GM18499 (cell line): ENCODE measurements at regions not wholly inside any gene's neighbourhood (a gene's known extent, or its start where the extent isn't known, plus 50 kb on each side); places are given as distances from the start of the nearest gene placed in this dataset.
"Not testable (repeated sequence)": the region's sequence is repeated elsewhere in the genome, so short reads cannot be mapped to it uniquely, and the experiment has no call there.

Source experiments
- ATAC-seq: cut with Tn5 transposase; IDR thresholded peaks from one replicate; pipeline ENCODE4 v1.9.1; 2021; ENCODE audit warnings: moderate number of reproducible peaks; ENCODE audit not compliant: insufficient read depth, unreplicated experiment

DNA sequence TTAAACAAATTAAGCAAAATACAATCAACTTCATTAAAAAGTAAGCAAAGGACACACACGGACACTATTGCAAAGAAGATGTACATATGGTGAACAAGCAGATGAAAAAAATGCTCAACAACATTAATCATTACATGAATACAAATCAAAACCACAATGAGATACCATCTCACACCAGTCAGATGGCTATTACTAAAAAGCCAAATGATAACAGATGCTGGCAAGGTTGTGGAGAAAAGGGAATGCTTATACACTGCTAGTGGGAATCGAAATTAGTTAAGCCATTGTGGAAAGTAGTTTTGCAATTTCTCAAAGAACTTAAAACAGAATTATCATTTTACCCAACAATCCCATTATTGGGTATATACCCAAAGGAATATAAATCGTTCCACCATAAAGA is 636.2 kb upstream of the ST8SIA4 start:
- ATAC-seq = no peak

GRCh38 chr5:101535626-101536025 is 632.5 kb upstream of the ST8SIA4 start:
- no peak for ATAC-seq

- ATAC-seq = no peak
These were observed 631.5 kb upstream of the ST8SIA4 start for GRCh38 chr5:101534491-101535110.

- ATAC-seq = no peak
These were observed 629.3 kb upstream of the ST8SIA4 start for GRCh38 chr5:101532430-101532829.

DNA sequence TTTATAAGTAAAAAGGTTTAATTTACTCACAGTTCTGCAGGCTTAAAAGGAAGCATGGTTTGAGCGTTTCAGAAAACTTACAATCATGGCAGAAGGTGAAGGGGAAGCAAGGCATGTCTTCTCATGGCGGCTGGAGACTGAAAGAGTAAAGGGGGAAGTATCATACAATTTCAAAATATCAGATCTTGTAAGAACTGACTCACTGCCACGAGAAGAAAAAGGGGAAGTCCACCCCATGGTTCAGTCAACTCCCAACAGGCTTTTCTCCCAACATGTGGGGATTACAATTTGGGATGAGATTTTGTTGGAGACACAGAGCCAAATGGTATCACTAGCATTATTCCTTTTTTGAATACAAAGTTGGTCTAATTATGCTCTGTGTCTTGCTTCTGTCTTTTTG is 627.9 kb upstream of the ST8SIA4 start:
- no peak for ATAC-seq

GRCh38 chr5:101529094-101529493 is 626.0 kb upstream of the ST8SIA4 start:
- not testable (repeated sequence) for ATAC-seq

DNA sequence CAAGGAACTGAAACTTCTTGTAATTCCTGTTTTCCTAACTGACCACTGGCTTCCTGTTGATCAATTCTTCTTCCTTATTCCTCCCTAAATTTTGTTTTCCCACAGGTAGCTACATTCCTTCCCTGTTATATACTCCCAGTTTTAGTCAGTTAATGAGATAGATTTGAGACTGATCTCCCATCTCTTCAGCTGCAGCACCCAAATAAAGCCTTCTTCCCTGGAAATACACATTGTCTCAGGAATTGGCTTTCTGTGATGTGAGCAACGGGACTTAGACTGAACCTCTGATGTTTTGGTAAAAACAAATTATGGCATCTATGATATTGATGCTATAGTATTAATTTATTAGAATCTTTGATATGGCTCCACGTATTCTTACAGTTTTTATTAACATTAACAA is 617.3 kb upstream of the ST8SIA4 start:
- ATAC-seq = no peak

DNA sequence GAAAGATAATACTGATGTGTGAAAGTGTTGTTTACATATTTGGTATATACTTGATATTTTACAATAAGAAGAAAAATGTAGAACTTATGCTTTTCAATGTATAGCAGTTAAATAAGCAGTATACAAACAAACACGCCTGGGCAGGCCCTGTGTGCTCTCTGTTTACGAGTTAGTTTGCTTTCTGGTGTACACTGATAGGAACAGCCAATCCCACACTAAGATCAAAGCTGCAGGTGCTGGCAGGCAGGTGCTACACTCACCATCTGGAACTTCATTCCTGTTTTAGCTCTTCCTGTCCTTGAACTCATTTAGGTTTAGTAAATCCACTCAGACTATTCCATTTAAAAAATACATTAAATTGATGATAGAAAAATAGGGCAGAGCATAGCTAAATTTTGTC is 614.7 kb upstream of the ST8SIA4 start:
- ATAC-seq = no peak

DNA sequence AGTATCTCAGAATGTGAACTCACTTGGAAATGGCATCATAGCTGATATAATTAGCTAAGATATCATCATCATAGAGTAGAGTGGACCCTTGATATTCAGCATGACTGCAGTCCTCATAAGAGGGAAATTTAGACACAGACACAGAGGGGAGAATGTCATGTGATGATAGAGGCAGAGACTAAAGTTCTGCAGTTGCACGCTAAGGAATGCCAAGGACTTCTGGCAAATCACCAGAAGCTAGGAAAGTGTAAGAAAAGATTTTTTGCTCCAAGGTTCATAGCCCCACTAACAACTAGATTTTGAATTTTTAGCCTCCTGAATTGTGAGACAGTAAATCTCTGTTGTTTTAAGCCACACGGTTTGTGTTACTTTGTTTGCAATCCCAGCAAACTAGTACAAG is 612.6 kb upstream of the ST8SIA4 start:
- ATAC-seq = no peak

DNA sequence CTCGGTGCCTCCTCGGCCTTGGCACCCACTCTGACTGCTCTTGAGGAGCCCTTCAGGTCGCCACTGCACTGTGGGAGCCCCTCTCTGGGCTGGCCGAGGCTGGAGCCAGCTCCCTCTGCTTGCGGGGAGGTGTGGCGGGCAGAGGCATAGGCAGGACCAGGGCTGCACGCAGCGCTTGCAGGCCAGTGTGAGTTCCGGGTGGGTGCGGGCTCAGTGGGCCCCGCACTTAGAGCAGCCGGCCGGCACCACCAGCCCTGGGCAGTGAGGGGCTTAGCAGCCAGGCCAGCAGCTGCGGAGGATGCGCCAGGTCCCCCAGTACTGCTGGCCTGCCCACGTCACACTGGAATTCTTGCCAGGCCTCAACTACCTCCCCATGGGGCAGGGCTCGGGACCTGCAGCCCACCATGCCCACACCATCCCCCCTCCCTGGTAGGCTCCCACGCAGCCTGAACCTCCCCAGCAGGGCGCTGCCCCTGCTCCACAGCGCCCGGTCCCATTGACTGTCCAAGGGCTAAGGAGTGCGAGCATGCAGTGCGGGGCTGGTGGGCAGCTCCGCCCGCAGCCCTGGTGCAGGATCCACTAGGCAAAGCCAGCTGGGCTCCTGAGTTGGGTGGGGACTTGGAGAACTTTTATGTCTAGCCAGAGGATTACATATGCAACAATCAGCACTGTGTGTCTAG is 602.9 kb upstream of the ST8SIA4 start:
- ATAC-seq = no peak

DNA sequence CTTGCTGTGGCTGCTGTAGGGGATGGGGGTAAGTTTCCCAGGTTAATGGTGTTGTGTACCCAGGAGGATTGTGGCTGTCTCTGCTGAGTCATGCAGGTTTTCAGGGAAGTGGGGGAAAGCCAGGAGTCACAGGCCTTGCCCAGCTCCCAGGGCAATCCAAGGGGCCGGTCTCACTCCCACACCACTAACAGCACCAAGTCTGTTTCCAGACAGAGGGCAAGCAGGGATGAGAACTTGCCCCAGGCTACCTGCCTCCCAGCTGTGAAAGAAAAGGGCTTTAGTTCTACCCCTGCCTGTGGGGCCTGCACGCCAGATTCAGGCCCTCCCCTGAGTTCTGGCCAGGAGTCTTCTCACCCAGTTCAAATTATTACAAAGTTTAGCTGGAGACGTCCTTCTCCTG is 579.8 kb upstream of the ST8SIA4 start:
- ATAC-seq = no peak

DNA sequence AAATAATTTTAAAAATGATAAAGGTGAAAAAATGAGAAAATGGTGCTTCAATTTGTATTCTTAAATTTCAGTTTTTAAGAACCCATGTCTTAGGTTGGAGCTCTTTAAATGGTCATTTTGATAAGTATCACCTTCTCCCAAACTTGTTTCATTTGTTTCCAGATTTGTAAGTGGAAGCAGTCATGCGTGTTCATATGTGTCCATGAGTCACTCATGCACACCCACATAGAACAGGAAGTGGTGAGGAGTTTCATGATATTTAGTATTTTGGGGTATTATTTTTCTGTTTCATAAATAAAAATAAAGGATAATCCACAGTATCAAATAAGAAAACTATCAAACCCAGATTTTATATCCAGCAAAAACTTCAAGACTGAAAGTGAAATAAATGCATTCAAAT is 570.4 kb upstream of the ST8SIA4 start:
- ATAC-seq = no peak

GRCh38 chr5:101461455-101461854 is 558.4 kb upstream of the ST8SIA4 start:
- no peak for ATAC-seq

DNA sequence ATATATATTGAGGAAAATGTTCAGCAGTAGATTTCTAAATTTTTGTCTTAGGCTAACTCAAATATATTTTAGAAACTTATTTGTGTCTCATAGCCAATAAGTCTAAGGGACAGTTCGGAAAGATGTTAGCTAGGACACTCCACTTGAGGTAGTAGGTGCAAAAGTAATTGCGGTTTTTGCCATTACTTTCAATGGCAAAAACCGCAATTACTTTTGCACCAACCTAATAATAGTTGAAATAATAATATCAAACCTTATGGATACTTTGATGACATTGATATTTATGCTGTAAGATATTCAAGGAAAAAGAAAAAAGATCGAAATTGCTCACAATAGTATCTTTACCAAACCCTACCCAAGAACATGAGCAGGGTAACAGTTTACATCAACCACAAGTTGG is 555.5 kb upstream of the ST8SIA4 start:
- ATAC-seq = no peak

GRCh38 chr5:101455851-101456250 is 552.8 kb upstream of the ST8SIA4 start:
- no peak for ATAC-seq

DNA sequence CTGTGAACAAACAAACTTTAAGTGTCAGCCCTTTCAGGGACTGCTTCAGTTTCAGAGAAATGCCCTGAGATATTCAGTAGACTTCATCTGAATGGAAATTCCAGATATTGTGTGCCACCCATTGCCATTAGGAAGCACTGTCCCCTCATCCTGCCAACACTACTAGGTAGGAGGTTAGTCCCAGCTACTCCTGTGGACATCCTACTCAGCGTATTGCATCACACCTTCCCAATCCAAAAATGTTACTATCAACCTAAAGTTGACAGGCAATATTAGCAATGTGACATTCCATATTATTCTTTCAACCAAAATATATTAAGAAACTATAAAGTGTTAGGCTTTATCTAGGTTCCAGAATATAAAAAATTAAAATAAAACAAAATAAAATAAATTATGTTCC is 552.0 kb upstream of the ST8SIA4 start:
- ATAC-seq = no peak

- not testable (repeated sequence) for ATAC-seq
These were observed 539.2 kb upstream of the ST8SIA4 start for GRCh38 chr5:101442281-101442680.

DNA sequence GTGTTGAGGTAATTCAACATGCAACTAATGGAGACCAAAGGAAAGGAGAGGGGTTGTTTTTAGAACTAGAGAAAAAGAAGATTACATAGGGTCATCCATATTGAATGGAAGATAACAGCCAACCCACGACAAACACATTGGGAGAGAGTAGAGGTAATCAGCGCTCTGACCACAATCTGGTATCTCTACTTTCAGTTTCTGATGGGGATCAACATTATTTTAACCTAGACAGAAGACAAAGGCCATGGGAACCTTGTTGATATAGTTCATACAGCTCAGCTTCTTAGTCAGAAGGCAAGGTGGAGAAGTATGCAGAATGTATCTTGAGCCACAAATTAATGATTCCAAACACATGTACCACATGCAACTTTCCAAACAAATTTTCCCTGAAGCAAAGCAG is 537.1 kb upstream of the ST8SIA4 start:
- no peak for ATAC-seq

DNA sequence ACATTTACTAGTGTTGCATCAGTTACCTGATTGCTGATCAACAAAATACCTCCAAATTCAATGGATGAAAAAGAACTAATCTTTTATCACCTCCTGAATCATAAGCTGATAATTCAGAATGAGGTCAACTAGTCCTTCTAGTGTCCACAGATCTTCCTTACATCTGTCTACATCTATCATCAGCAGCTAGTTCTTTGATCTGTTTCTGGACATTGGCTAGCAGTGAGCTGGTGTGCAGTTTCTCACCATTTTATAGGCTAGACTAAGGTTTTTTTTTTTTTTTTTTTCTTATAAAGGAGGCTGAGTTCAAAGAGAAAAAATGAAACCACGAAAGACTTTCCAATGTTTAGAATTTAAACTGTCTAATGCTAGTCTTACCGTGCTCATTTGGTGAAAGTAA is 534.3 kb upstream of the ST8SIA4 start:
- ATAC-seq = no peak

GRCh38 chr5:101435768-101436167 is 532.7 kb upstream of the ST8SIA4 start:
- no peak for ATAC-seq

GRCh38 chr5:101431201-101431600 is 528.1 kb upstream of the ST8SIA4 start:
- ATAC-seq = no peak

- no peak for ATAC-seq
These were observed 527.5 kb upstream of the ST8SIA4 start for GRCh38 chr5:101430551-101430950.
